ENCODE measurements at regions not wholly inside any gene's neighbourhood (a gene's known extent, or its start where the extent isn't known, plus 50 kb on each side); places are given as distances from the start of the nearest gene placed in this dataset.
"Not testable (repeated sequence)": the region's sequence is repeated elsewhere in the genome, so short reads cannot be mapped to it uniquely, and the experiment has no call there.

- not testable (repeated sequence) for TF ChIP-seq CTCF, POLR2A (IDR thresholded peaks at IDR 0.05)
These were observed 62.5 kb downstream of the PRORP start for GRCh38 chr14:35184891-35185290.

Data from Peyer's patch (tissue), 4 donors.